Testis (tissue), 2 donors: ENCODE measurements at regions not wholly inside any gene's neighbourhood (a gene's known extent, or its start where the extent isn't known, plus 50 kb on each side); places are given as distances from the start of the nearest gene placed in this dataset.
"Not testable (repeated sequence)": the region's sequence is repeated elsewhere in the genome, so short reads cannot be mapped to it uniquely, and the experiment has no call there.

Source experiments
- POLR2A ChIP-seq: fragments of 450-650 bp; IDR thresholded peaks from one replicate; pipeline ENCODE4 v1.6.1; 2017; ENCODE audit warnings: antibody characterized with exemption, mild to moderate bottlenecking, moderate library complexity
- TF ChIP-seq, protein P1 (sequence below), 3 experiments: fragments of 450-650 bp in 2 of 3; fragments of 200-600 bp in 1 of 3; sonication (generic) in 1 of 3; IDR thresholded peaks; one replicate each; pipeline ENCODE4 v1.5.1; 2016 to 2019; ENCODE audit warnings: antibody characterized with exemption in 3 of 3, mild to moderate bottlenecking in 2 of 3, moderate library complexity in 1 of 3

DNA sequence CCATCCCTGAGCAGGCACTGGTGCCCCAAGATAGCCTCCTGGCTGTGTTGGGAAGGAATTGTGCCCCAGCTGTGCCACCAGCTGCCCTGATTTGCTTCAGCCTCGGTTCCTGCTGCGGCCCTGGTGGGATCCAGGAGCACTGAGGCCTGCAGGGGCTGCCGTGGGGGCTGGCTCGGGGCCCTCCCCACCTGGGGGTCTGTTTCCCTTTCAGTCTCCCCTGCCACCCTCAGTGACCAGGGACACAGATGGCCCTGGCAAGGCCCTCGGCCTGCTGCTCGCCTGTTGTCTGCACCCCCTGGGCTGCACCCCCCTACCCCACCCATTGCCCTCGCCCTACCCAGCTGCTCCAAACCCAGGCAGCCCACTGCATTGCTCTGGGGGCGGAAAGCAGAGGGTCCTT is 483.8 kb downstream of the TUBA3C start:
- TF ChIP-seq, protein P1, sequence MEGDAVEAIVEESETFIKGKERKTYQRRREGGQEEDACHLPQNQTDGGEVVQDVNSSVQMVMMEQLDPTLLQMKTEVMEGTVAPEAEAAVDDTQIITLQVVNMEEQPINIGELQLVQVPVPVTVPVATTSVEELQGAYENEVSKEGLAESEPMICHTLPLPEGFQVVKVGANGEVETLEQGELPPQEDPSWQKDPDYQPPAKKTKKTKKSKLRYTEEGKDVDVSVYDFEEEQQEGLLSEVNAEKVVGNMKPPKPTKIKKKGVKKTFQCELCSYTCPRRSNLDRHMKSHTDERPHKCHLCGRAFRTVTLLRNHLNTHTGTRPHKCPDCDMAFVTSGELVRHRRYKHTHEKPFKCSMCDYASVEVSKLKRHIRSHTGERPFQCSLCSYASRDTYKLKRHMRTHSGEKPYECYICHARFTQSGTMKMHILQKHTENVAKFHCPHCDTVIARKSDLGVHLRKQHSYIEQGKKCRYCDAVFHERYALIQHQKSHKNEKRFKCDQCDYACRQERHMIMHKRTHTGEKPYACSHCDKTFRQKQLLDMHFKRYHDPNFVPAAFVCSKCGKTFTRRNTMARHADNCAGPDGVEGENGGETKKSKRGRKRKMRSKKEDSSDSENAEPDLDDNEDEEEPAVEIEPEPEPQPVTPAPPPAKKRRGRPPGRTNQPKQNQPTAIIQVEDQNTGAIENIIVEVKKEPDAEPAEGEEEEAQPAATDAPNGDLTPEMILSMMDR (IDR thresholded peaks at IDR 0.05): not testable (repeated sequence)
- not testable (repeated sequence) for TF ChIP-seq POLR2A
